Smooth muscle cell (in vitro differentiated cells): ENCODE measurements at regions not wholly inside any gene's neighbourhood (a gene's known extent, or its start where the extent isn't known, plus 50 kb on each side); places are given as distances from the start of the nearest gene placed in this dataset.

Experiments
- DNase-seq: peaks from one replicate; lab custom pipeline; 2025; ENCODE audit not compliant: unreplicated experiment; lab: John Stamatoyannopoulos, UW
- H2AFZ ChIP-seq: fragments of 200-600 bp; sonication (generic); 2 replicates; pipeline ENCODE4 v1.6.0; 2016; ENCODE audit warnings: antibody characterized with exemption, low read depth, mild to moderate bottlenecking
- H3F3A ChIP-seq: fragments of 200-600 bp; sonication (generic); 2 replicates; pipeline ENCODE4 v1.6.0; 2017; ENCODE audit warnings: antibody characterized with exemption, low read depth
- H3K27ac ChIP-seq: fragments of 200-600 bp; sonication (generic); 2 replicates; pipeline ENCODE4 v1.5.1; 2016; ENCODE audit warnings: low read depth, mild to moderate bottlenecking
- H3K27me3 ChIP-seq: fragments of 200-600 bp; sonication (generic); 2 replicates; pipeline ENCODE4 v1.6.1; 2016; ENCODE audit warnings: low read depth, mild to moderate bottlenecking
- H3K36me3 ChIP-seq: fragments of 200-600 bp; sonication (generic); 2 replicates; pipeline ENCODE4 v1.5.1; 2016; ENCODE audit warnings: low read depth
- H3K4me1 ChIP-seq: fragments of 200-600 bp; sonication (generic); 2 replicates; pipeline ENCODE4 v1.5.1; 2016; ENCODE audit warnings: low read depth
- H3K4me2 ChIP-seq: fragments of 200-600 bp; sonication (generic); 2 replicates; pipeline ENCODE4 v1.6.0; 2016; ENCODE audit warnings: mild to moderate bottlenecking
- H3K4me3 ChIP-seq: fragments of 200-600 bp; sonication (generic); 2 replicates; pipeline ENCODE4 v1.5.1; 2016; ENCODE audit warnings: mild to moderate bottlenecking
- H3K79me2 ChIP-seq: fragments of 200-600 bp; sonication (generic); 2 replicates; pipeline ENCODE4 v1.6.0; 2016; ENCODE audit warnings: low read depth, mild to moderate bottlenecking
- H3K9ac ChIP-seq: fragments of 200-600 bp; sonication (generic); 2 replicates; pipeline ENCODE4 v1.6.0; 2016; ENCODE audit warnings: low read depth
- H3K9me3 ChIP-seq: fragments of 200-600 bp; sonication (generic); replicated peaks from 2 replicates; pipeline ENCODE4 v1.5.1; 2016; ENCODE audit warnings: low read depth
- H4K20me1 ChIP-seq: fragments of 200-600 bp; sonication (generic); 2 replicates; pipeline ENCODE4 v1.6.0; 2016; ENCODE audit warnings: low read depth
- WGBS: methylation state at CpG from one replicate; pipeline ENCODE4 v1.1.7; 2016; ENCODE audit warnings: low lambda C conversion rate; 5-methylcytosine and 5-hydroxymethylcytosine counted together
- TF ChIP-seq, protein P1 (sequence below): fragments of 200-600 bp; sonication (generic); IDR thresholded peaks from 2 replicates; pipeline ENCODE4 v1.5.1; 2017; ENCODE audit warnings: borderline replicate concordance, mild to moderate bottlenecking, antibody characterized with exemption; ENCODE audit not compliant: insufficient read depth, poor library complexity, severe bottlenecking

GRCh38 chr5:174202996-174203395 is 157.5 kb downstream of the NSG2 start:
- Histone ChIP-seq H3F3A (no peaks in the 10 kb centered on the region), H2AFZ (no peak overlapping the region), H3K9ac (no peak overlapping the region), H3K36me3 (no peaks in the 10 kb centered on the region), H3K4me1 (no peaks in the 10 kb centered on the region), H3K4me2 (no peak overlapping the region), H3K27me3 (no peaks in the 10 kb centered on the region), H3K4me3 (no peak overlapping the region), H3K27ac (no peak overlapping the region), H3K79me2 (no peaks in the 10 kb centered on the region), H3K9me3 (no peaks in the 10 kb centered on the region), H4K20me1 (no peaks in the 10 kb centered on the region)
- 82% methylated on average over 6 of the region's 6 CpGs for WGBS
- no peak for DNase-seq
- TF ChIP-seq, protein P1, sequence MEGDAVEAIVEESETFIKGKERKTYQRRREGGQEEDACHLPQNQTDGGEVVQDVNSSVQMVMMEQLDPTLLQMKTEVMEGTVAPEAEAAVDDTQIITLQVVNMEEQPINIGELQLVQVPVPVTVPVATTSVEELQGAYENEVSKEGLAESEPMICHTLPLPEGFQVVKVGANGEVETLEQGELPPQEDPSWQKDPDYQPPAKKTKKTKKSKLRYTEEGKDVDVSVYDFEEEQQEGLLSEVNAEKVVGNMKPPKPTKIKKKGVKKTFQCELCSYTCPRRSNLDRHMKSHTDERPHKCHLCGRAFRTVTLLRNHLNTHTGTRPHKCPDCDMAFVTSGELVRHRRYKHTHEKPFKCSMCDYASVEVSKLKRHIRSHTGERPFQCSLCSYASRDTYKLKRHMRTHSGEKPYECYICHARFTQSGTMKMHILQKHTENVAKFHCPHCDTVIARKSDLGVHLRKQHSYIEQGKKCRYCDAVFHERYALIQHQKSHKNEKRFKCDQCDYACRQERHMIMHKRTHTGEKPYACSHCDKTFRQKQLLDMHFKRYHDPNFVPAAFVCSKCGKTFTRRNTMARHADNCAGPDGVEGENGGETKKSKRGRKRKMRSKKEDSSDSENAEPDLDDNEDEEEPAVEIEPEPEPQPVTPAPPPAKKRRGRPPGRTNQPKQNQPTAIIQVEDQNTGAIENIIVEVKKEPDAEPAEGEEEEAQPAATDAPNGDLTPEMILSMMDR, result no peak

DNA sequence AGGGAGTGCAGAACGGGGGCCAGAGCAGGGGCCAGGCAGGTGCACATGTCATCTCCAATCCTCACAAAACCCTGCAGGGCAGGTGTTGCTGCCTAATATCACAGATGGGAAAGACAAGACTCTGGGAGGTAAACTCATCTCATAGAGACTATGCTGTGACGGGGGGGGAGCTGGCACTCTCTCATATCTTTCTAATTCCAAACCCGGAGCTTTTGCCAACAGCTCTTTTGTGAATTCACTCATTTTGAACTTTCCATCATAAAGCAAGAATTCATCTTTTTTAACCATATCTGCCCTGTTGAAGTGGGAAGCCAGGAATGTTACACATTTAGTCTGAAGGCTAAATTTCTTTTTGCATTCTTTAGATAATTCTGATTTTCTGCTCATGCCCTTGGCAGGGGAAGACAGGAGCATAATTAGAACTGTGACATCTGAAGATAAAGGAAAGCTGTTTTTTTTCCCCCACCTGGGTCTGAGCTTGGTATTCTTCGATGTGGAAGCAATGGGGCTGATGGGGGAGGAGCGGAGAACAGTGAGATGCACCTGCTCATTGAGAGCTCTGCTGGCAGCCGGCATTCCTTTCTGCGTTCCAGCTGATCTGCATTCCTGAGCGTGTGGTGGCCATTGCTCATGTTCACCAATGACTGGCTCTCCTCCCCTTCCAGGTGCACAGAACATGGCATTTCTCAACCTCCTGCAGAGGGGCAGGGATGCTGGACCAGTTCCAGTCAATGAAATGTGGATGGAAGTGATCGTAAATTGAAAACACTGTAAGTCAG is 159.2 kb downstream of the NSG2 start:
- H3K36me3 ChIP-seq, result no peaks in the 10 kb centered on the region
- H4K20me1 ChIP-seq, result no peaks in the 10 kb centered on the region
- TF ChIP-seq, protein P1, result no peak
- H3K79me2 ChIP-seq, result no peaks in the 10 kb centered on the region
- H3K9ac ChIP-seq, result no peak overlapping the region
- no peak overlapping the region for H2AFZ ChIP-seq
- H3K9me3 ChIP-seq, result no peaks in the 10 kb centered on the region
- no peaks in the 10 kb centered on the region for H3K4me1 ChIP-seq
- no peak for DNase-seq
- H3K4me2 ChIP-seq, result no peak overlapping the region
- no peaks in the 10 kb centered on the region for H3F3A ChIP-seq
- no peaks in the 10 kb centered on the region for H3K27me3 ChIP-seq
- WGBS, result 55% methylated on average over 9 of the region's 9 CpGs
- no peak overlapping the region for H3K4me3 ChIP-seq
- H3K27ac ChIP-seq, result no peak overlapping the region

GRCh38 chr5:174205939-174206338 is 160.4 kb downstream of the NSG2 start:
- TF ChIP-seq, protein P1, result no peak
- H3K4me2 ChIP-seq, result no peak overlapping the region
- H3K4me3 ChIP-seq, result no peak overlapping the region
- no peaks in the 10 kb centered on the region for H3K4me1 ChIP-seq
- H3K9ac ChIP-seq, result no peak overlapping the region
- H3K27me3 ChIP-seq, result peaks cover 9% of the 10 kb centered on the region
- H3K79me2 ChIP-seq, result no peaks in the 10 kb centered on the region
- no peaks in the 10 kb centered on the region for H4K20me1 ChIP-seq
- H3F3A ChIP-seq, result no peaks in the 10 kb centered on the region
- H3K36me3 ChIP-seq, result no peaks in the 10 kb centered on the region
- H3K9me3 ChIP-seq, result no peaks in the 10 kb centered on the region
- no peak overlapping the region for H2AFZ ChIP-seq
- WGBS, result 89% methylated on average over 3 of the region's 3 CpGs
- no peak for DNase-seq
- H3K27ac ChIP-seq, result no peak overlapping the region
